DMS79 treated with DMSO at 0.1 percent for 48 hours (cell line): ENCODE measurements at regions not wholly inside any gene's neighbourhood (a gene's known extent, or its start where the extent isn't known, plus 50 kb on each side); places are given as distances from the start of the nearest gene placed in this dataset.
"Not testable (repeated sequence)": the region's sequence is repeated elsewhere in the genome, so short reads cannot be mapped to it uniquely, and the experiment has no call there.

ENCODE experiments used
- DNase-seq: peaks from one replicate; lab custom pipeline; 2025; lab: John Stamatoyannopoulos, UW

- DNase-seq: no peak
Observed at GRCh38 chr2:175353275-175353674, 171.8 kb upstream of the ATP5MC3 start.

- DNase-seq: no peak
Observed at GRCh38 chr2:175351512-175351911, 170.0 kb upstream of the ATP5MC3 start.

- no peak for DNase-seq
Observed at GRCh38 chr2:175350105-175350504, 168.6 kb upstream of the ATP5MC3 start.

GRCh38 chr2:175342085-175342484 is 160.6 kb upstream of the ATP5MC3 start:
- DNase-seq: no peak

- no peak for DNase-seq
Observed at GRCh38 chr2:175330195-175330594, 148.7 kb upstream of the ATP5MC3 start.

GRCh38 chr2:175326801-175327200 is 145.3 kb upstream of the ATP5MC3 start:
- DNase-seq: no peak

- not testable (repeated sequence) for DNase-seq
Observed at GRCh38 chr2:175326164-175326563, 144.7 kb upstream of the ATP5MC3 start.

- no peak for DNase-seq
Observed at GRCh38 chr2:175323162-175323561, 141.7 kb upstream of the ATP5MC3 start.

GRCh38 chr2:175318542-175318941 is 137.0 kb upstream of the ATP5MC3 start:
- DNase-seq: no peak

- DNase-seq: no peak
Observed at GRCh38 chr2:175317751-175318150, 136.2 kb upstream of the ATP5MC3 start.

- no peak for DNase-seq
Observed at GRCh38 chr2:175312137-175312536, 130.6 kb upstream of the ATP5MC3 start.

- DNase-seq: no peak
Observed at GRCh38 chr2:175310813-175311504, 129.4 kb upstream of the ATP5MC3 start.

- peak; percentile 59 for DNase-seq
Observed at GRCh38 chr2:175309799-175310198, 128.3 kb upstream of the ATP5MC3 start.

GRCh38 chr2:175308005-175308404 is 126.5 kb upstream of the ATP5MC3 start:
- no peak for DNase-seq

GRCh38 chr2:175304541-175304940 is 123.0 kb upstream of the ATP5MC3 start:
- DNase-seq: no peak

GRCh38 chr2:175293776-175294175 is 112.3 kb upstream of the ATP5MC3 start:
- DNase-seq: no peak

- DNase-seq: no peak
Observed at GRCh38 chr2:175293195-175293594, 111.7 kb upstream of the ATP5MC3 start.

GRCh38 chr2:175282886-175283285 is 101.4 kb upstream of the ATP5MC3 start:
- no peak for DNase-seq

- DNase-seq: peak; percentile 53
Observed at GRCh38 chr2:175282300-175282699, 100.8 kb upstream of the ATP5MC3 start.

- no peak for DNase-seq
Observed at GRCh38 chr2:175277772-175278171, 96.3 kb upstream of the ATP5MC3 start.

GRCh38 chr2:175275539-175275938 is 94.0 kb upstream of the ATP5MC3 start:
- no peak for DNase-seq

- no peak for DNase-seq
Observed at GRCh38 chr2:175259164-175259563, 77.7 kb upstream of the ATP5MC3 start.

- DNase-seq: no peak
Observed at GRCh38 chr2:175256806-175257585, 75.5 kb upstream of the ATP5MC3 start.

GRCh38 chr2:175256391-175256790 is 74.9 kb upstream of the ATP5MC3 start:
- DNase-seq: not testable (repeated sequence)
